B cell (primary cell): ENCODE measurements at regions not wholly inside any gene's neighbourhood (a gene's known extent, or its start where the extent isn't known, plus 50 kb on each side); places are given as distances from the start of the nearest gene placed in this dataset.

Experiments used
- EZH2 ChIP-seq: IDR thresholded peaks from 2 replicates; pipeline ENCODE4 v1.6.1; 2012; ENCODE audit warnings: borderline replicate concordance, low read depth, mild to moderate bottlenecking, moderate library complexity, low read length; ENCODE audit not compliant: insufficient read depth, poor library complexity, severe bottlenecking
- TF ChIP-seq, protein P1 (sequence below): fragments of 200-600 bp; IDR thresholded peaks from one replicate; pipeline ENCODE4 v1.8.0; 2022; ENCODE audit warnings: antibody characterized with exemption, mild to moderate bottlenecking

DNA sequence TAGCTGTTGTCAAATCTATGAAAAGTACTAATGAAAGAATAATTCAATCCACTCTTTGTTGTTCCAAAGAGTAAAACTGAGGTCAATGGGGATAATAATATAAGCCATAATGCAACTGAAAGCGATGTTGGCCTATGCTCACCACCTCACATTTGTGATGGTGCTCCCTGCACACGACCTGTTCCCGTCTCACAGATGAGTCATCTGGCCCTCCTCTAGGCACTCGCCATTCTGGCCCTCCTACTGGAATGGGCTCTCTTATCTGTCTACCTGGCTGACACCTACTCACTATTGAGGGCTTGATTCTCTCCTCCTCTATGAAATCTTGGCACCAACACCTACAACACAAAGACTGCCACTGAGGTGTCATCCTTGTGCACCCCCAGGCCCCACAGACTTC, 585.9 kb upstream of the ID2 start:
- TF ChIP-seq, protein P1, sequence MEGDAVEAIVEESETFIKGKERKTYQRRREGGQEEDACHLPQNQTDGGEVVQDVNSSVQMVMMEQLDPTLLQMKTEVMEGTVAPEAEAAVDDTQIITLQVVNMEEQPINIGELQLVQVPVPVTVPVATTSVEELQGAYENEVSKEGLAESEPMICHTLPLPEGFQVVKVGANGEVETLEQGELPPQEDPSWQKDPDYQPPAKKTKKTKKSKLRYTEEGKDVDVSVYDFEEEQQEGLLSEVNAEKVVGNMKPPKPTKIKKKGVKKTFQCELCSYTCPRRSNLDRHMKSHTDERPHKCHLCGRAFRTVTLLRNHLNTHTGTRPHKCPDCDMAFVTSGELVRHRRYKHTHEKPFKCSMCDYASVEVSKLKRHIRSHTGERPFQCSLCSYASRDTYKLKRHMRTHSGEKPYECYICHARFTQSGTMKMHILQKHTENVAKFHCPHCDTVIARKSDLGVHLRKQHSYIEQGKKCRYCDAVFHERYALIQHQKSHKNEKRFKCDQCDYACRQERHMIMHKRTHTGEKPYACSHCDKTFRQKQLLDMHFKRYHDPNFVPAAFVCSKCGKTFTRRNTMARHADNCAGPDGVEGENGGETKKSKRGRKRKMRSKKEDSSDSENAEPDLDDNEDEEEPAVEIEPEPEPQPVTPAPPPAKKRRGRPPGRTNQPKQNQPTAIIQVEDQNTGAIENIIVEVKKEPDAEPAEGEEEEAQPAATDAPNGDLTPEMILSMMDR = no peak
- TF ChIP-seq EZH2 = no peak
